Bone marrow (tissue), 2 donors: ENCODE measurements at regions not wholly inside any gene's neighbourhood (a gene's known extent, or its start where the extent isn't known, plus 50 kb on each side); places are given as distances from the start of the nearest gene placed in this dataset.

Experiments
- DNase-seq, 2 donors: peaks; one replicate each; lab custom pipeline; 2025; lab: John Stamatoyannopoulos, UW

DNA sequence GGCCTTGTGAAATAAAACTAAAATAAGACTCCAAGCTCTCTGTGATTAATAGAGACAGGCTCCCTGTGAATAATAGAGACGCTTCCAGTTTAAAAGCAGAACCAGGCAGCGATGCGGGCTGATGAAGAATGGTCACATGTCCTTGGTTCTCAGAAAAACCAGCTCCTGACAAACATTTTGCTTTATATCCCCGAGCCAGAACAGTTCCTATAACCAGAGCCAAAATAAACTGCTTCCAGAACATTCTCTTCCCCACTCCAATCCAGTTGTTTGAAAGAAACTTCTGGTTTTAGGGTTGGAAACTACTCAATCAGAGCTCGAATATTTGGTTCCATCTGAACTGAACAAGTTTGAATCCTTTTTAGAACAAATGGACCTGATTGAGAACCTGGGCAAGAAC, 213.7 kb downstream of the TSN start:
- DNase-seq, result no peak

DNA sequence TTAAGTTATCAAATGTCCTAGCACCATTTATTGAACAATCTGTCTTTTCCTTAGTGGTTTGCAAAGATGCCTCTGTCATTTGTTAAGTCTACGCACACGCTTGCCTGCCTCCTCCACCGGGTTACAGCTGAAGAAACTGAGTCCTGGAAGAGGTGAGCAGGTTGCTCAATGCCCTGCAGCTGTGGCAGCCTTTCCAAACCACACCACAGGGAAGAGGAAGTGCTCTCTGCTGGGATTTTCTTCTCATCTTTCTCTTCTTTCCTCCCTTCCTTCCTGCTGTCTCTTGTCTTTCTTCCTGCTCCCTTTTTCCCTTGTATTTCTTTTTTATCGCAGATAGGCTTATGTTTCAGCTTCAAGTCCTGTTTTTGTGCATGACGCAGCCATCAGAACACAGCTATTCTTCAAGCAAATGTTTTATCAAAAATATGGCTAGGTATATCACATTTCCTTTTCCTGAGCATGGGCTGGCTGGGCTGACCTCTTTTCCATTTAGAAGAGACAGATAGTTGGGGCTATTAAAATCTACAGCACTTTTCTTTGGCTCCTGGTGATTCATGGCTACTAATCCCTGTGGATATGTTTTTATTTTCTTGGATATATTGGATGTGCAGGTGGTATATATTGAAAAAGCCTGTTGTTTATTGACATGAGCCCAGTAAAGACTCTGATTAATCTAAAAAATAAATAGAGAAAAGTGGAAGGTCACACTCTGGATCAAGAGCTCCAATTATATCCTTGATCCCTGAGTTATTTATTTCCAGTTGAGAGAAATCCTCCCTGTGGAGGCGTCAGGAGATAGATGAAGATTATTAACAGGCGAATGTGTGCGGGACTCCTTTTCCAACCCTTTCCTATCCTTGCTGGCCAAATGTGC, 214.6 kb downstream of the TSN start:
- no peak for DNase-seq

DNA sequence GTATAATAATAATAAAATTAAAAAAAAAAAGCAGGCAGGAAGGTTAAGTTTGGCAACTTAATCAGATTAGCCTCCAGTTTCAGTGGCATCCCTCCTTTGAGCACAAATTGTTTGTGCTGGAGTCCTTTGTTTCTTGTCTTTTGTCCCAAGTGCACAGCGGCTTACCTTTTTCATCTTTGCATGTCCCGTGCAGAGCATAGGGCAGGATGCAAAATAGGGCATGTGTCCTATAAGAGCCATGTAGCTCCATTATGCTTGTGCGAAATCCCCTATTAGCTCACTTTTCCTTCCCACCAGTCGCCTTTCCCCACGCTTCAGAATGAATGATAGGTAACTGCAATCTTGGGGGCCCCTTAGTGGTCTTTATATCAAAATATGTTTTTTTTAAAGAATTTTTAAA, 216.8 kb downstream of the TSN start:
- DNase-seq, result no peak

DNA sequence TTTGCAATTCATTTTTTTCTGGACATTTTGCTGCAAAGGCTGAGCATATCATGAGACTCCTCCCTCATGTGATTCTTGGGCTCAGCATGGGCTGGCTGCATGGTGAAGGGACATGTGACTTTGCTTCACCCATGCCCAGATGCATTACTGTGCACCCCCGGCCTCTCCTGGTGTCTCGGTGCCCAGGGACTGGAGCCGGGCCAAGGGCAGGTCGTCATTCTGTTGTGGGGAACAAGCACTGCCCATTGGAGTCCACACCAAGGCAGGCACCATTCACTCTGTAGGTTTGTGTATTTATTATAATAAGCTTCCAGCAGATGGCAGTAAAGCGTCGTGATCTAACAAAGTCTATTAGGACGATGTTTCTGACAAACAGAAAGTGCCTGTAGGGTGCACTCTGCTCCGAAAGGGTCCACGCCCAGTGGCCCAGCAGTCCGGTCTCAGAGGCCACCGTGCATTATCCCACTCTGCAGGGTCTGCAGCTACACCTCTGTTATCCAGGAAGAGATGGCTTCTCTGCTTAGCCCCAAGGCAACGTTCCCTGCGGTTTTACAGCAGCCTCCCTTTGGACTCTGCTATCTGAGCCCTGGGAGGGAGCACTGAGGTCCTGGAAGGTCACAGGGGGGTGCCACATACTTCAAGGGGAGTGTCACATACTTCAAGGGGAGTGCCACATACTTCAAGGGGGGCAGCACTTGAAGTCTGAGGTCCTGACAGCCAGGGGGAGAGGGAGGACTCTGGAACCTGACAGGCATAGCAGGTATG, 219.6 kb downstream of the TSN start:
- peak; percentile 2 to 82 for DNase-seq

DNA sequence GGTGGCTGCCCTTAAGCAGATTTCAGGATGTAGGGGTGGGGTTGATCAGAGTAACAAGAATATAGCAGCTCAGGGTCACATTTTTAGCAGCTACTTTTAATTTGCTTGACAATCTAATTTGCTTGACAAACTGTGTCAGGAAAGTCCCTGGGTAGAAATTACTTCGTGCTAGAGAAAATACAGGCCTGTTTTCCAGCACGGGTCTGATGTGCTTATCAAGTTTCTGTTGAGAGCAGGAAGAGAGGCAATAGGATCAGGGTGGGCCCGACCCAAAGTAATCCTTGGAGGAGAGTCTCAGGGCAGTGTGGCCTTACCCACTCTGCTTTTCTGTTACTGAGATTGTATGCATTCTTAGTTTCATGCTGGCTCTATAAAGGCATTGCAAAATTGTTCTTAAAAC, 221.5 kb downstream of the TSN start:
- no peak for DNase-seq

DNA sequence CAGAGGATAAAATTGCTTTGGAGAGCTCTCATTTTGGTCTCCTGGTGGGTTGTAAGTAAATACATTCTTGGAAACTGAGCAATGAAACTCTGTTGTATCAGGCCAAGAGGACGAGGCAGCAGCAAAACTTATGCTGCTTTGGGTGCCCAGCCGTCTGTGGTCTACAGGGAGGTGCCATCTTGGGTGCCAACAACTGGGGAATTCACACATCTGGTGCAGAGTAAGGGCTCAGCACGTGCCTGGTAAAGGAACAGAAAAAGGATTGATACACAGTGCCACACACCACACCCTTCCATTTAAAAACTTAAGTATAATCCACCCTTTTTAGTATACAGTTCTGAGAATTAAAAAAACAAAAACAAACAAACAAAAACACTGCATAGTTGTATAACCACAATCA, 221.9 kb downstream of the TSN start:
- DNase-seq, result no peak

DNA sequence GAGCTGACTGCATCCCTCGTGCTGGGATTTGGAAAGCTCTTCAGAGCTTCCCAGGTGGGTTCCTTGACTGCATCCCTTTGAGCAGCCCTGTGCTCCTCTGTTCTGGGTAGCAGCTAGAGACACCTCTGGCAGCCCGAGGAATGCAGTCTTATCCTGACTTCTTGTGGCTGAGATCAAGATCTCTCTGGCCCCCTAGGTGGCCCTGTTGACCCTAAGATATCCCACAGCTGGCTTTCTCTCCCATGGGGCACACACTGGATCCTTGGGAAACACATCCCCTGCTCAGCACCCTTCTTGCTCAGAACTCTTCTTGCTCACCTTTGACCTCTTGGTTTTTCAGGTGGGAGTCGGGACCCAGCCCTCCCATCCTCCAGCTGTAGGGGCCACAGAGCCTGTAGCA, 237.2 kb downstream of the TSN start:
- DNase-seq, result no peak

DNA sequence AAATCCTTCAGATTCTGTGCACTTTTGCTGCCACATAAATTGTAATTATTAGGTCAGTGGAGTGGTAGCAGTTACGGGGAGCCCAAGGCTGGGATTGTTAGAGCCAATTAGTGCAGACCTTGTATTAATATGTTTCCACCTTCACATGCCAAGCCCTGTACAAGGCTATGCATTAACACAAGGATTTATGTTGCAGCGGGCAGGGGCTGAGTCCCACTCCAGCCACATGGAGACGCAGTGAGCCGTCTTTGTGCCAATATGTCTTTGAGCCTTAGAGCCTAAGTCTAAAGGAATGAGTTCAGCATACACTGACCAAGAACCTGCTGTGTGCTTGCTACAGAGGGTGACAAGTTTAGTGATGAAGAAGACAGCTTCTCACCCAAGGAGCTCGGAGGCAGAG, 238.2 kb downstream of the TSN start:
- no peak for DNase-seq

DNA sequence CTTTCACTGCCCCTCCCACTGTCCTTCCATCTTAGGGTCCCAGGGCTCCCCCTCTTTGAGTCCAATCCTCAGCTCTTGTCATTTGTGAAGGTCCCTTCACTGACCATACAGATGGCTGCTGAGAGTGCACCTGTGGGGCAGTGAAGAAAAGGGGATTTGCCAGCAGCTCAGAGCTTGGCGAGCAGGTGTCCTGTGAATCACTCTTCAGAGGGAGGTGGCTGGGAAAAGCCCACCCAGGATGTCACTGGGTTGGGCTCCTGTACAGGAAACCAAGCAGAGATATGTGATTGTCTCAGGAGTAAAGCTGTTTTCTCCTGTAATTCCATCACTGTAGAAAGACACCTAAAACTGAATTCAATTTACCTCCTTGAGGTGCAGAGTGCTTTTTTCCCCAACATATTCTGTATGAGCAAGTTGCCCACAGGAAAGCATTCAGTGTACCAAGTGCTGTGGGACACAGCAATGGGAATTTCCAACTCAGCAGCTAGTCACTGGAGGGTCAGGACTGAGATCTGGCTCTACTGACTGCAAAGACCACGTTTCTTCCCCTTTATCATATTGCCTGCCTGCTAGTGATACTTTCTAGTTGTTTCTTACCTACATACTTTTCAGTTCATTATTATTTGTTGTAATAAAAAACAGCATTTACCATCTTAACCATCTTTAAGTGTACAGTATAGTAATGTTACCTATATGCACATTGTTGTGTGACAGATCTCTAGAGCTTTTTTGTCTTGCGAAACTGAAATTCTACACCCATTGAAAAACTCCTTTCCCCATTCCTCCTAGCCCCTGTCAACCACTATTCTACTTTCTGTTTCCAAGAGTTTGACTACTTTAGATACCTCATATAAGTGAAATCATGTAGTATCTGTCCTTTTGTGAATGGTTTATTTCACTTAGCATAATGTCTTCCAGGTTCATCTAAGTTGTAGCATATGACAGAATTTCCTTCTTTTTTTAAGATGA, 239.1 kb downstream of the TSN start:
- DNase-seq, result no peak

DNA sequence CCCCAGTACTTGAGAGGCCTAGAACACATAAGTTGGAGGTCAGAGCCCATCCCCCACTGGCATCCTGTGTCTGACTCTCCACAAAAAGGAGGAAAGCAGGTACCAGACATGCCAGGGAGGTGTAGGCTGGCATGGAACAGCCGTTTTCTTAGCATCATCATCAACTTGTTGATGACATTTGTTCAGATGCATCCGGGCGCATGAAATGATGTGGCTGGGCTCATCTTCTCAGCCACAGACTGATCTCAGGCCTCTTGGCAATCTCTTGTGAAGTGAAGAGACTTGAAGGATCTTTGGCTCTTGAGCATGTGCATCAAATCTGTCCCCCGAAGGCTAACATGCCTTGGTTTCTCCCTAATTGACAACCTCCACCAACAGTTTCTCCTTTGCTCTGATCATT, 243.3 kb downstream of the TSN start:
- no peak for DNase-seq

DNA sequence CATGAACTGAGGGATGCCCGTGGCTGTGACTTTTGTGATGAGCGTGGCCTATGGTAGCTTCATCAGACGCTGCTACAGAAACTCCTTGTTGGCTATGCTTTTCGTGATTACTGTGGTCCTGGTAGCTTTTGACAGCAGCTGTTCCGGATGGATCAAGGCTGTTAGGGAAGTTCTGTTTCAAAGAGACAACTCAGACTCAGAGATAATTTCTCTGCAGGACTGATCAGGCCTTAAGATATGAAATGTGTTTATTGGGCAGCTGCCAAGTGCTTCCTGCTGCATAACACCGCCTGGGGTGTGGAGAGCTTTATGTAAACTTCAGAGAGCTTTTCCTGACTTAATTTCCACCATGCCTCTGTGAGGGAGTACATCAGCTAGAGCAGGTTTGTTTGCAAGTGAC, 243.8 kb downstream of the TSN start:
- peak in 1 of 2 donors; percentile 91 for DNase-seq

DNA sequence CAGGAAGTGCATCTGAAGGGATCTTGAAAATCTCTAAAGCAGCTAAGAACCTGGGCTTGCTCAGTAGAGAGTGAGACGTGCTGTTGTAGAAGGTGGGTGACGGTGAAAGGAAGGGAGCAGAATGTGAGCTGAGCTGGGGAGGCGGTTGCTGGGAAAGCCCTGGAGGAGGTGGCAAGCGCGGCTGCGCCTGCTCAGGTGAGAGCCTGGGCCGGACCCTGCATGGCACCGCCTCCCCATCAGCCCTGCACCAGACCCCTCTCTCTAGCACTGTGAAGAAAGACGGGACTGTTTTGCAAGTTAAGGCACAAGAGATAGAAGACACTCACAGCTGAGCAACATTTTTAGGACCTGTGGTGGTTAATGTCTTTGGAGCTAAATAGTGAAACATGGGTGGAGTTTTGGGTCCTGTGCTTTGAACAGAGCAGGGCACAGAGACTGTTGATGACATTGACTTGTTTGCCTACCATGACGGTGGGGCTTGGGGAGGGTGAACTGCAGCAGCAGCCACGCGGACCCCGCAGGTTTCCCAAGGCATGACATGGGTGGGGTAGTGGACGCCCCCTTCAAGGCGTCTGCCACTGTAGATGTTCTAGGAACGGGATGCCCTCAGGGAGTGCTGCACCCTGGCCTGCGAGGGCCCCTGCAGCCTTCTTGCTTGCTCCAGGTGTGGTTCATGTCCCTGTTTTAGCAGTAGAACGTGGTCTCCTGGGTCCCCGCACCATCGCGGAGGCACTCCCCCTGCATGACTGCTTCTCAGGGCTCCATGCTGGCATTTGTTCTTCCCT, 245.3 kb downstream of the TSN start:
- DNase-seq, result no peak

DNA sequence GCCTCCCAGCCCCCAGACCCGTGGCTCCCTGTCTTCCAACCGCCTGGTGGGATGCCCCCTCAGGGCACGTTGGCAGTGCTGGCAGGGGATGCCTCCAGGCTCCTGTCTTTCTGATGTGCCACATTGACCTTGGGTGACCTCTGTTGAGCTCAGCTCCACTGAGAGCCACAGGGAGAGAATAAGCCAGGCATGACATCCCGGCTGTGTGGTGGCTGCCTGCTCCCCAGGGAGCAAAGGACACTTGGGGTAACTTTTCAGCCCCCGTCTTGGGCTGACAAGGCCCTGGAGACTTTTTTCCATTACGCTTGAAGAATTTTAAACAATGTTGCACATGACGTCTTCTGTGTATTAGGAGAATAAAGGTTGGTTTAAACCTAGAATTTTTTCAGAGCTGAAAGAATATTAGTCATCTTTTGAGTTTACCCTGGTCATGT, 246.0 kb downstream of the TSN start:
- no peak for DNase-seq

DNA sequence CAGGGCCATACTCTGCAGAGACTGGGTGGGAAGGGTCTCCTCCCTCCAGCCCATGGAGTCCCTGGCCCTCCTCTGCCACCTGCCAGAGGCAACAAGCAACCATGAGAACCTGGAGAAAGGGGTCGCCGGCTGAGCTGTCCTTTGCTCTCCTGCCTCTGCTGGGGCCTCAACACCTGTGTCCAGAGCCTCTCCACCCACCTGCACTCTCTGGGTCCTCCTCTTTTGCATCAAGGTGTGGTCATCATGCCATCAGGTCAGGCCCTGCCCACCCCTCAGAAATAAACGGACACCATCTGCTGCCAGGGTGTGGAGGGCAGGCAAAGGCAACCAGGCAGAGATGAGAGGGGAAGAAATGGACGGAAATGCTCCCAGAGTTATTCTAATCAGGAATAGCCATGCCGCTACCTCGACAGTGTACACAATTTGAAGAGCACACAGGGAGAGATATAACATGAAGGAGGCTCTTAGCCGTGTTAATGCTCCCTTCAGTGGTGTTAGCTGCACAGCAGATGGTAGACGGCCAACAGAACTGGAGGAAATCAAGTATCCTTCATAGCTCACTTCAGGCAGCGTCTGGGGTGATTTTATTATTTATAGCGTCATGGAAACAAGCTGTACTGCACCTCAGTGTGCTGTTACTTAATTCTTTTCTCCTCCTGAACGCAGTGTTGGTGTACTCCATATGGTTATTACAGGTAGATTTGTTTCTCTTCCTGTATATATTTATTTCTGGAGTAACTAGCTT, 247.9 kb downstream of the TSN start:
- DNase-seq, result no peak

DNA sequence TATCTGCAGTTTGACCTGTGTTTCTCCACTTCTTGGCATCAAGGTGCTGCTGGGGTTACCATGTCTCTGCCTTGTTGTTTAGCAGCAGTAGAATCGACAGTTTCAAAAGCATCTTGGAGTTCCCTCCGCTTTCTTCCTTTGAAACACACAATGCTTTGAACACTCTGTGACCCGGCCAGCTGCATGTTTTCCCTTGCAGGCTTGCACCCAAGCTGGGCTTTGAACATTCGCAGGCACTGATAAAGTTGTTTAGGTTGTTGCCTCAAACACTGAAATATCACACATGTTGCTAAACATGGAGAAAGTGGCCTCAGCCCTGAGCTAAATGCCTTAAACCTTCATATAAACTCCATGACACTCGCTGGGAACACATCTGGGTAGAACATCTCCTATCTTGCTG, 251.7 kb downstream of the TSN start:
- DNase-seq, result no peak

DNA sequence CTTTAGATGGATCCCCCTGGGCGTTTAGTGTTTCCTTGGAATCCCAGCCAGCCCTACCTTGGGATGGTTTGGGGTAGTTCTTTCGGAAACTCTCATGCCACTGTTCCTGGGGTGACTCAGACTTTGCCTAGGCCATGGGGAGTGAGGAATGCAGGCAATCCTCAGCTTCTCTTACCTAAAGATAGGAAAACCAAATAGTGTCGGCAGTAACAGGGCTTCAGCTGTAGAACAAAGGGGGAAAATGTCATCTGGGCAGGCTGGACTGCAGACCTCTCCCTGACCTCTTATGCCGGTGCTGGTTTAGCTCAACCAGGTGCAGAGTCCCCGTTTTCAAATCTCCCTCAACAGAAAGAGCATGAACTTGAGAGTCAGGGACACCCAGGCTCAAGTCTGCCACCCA, 252.1 kb downstream of the TSN start:
- DNase-seq, result no peak

DNA sequence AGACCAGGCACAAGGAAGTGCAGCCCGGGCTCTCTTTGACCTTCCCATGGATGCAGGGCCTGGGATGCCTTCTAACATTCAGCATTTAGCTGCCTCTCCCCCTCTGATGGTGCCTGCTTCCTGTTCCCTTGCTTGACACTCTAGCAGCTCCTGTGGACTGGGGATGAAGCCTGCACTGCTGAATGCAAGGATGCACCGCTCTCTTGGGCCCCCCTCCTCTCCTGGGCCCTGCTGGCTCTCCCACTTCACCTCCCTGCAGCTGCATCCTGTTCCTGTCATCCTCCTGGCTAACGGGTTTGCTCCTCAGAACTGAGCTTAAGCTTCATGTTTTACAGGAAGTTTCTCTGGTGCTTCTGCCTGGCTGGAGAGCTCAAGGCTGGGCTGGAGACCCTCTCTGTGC, 254.1 kb downstream of the TSN start:
- peak in 1 of 2 donors; percentile 66 for DNase-seq

DNA sequence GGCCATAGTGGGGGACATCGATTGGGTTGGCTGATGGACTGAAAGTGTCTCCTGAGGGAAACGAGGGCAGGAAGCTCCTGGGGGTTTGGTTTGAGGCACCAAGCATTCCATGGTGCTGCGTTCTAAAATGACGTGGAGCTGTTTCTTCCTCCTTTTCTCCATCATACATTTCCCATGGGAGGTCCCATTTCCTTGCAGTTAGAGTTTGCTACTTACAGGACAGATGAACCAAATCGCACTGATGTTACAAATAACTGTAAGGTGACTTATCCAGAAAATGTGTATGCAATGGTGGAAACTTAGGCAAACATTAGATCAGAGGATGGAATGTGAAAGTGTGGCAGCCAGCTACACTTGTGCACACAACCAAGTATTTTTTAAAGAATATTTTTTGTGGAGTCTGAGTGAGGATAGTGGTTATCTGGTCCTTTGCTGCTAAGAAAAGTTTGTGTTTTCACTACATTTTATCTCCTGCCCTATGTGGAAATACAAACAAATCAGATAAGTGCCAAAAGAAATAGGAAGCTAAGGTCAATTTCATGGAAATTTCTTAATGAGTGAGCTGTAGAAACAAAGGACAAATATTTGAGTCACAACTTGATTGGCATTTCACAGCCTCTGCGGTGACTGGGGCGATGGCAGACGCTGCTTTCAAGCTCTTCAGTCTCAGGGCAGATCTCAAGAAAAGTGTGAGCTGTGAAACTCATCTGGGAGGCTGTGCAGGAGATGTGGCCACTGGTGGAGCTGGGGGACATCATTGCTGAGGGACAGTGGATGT, 256.2 kb downstream of the TSN start:
- DNase-seq, result no peak

DNA sequence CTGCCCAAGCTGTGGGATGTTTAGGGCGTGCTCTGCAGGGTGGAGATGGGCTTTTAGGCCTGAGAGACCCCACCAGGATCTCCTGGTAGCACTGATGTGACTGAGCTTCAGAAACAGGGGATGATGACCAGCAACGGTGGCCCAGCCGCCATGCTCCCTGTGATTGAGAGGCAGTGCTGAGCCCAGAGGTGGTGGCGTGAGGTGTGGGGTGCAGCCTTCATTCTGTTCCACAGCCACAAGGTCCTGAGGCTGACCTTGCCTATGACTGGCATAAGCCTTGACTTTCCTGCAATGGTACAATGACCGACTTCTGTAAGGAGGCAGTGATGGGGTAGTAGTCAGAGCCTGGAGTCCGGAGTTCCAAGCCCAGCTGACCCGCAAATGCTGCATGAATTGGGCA, 263.3 kb downstream of the TSN start:
- no peak for DNase-seq

DNA sequence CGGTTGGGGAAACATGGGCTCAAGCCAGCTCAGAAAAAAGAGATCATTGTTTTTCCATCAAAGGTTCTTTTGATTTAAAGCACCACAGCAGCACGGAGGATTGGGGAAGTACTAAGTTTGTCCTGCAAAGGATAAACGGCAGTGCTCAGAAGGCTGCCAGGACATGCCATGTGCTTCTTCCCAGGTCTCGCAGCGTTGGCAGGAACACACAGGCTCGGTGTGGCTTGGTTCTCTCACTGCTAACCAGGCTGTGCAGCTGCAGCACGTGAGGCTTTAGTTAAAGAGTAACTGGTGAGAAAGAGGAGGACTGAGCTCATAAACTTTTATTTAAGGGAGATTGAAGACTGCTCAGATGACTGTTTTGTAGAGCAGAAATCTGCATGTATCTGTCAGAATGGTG, 264.3 kb downstream of the TSN start:
- DNase-seq, result no peak
